IMR-90 (cell line): ENCODE measurements at regions not wholly inside any gene's neighbourhood (a gene's known extent, or its start where the extent isn't known, plus 50 kb on each side); places are given as distances from the start of the nearest gene placed in this dataset.

Experiments used
- ATAC-seq: fragments of 200-7000 bp; cut with Tn5 transposase; 2 replicates; pipeline ENCODE4 v1.9.1; 2020; ENCODE audit warnings: low read depth, mild to moderate bottlenecking, moderate library complexity
- BruUV-seq: library from RNA; stranded (reverse); fragments of 400-500 nt; replicated peaks from 2 replicates; lab custom pipeline; 2021; lab: Mats Ljungman, UMichigan
- CTCF ChIA-PET: fragments of 300-600 bp; formaldehyde crosslinking; extraction: SDS; loops from one replicate; lab custom pipeline; 2021; ENCODE audit warnings: antibody characterized with exemption; lab: Yijun Ruan, JAX
- POLR2A ChIA-PET: fragments of 300-600 bp; sonication (Branson Sonifier 250); formaldehyde crosslinking; loops from one replicate; lab custom pipeline; 2022; ENCODE audit warnings: antibody characterized with exemption; ENCODE audit not compliant: unreplicated experiment; lab: Charles Lee
- DNase-seq: peaks from one replicate; pipeline ENCODE4 v3.0.0; 2013
- H2AFZ ChIP-seq: replicated peaks from 2 replicates; pipeline ENCODE3; 2013; ENCODE audit warnings: low read length, mild to moderate bottlenecking; ENCODE audit not compliant: poor library complexity
- H2AK5ac ChIP-seq: 2 replicates; pipeline ENCODE4 v1.6.1; 2013; ENCODE audit warnings: low read depth, low read length, inconsistent platforms
- H2AK9ac ChIP-seq: replicated peaks from 2 replicates; pipeline ENCODE3; 2013; ENCODE audit warnings: mild to moderate bottlenecking, low read depth, low read length, moderate library complexity; ENCODE audit not compliant: poor library complexity
- H2BK120ac ChIP-seq: 2 replicates; pipeline ENCODE4 v1.6.1; 2013; ENCODE audit warnings: low read depth, low read length, inconsistent platforms
- H2BK15ac ChIP-seq: 3 replicates; pipeline ENCODE4 v1.6.1; 2013; ENCODE audit warnings: low read depth, low read length, inconsistent platforms
- H2BK20ac ChIP-seq: 2 replicates; pipeline ENCODE4 v1.6.1; 2013; ENCODE audit warnings: low read depth, mild to moderate bottlenecking, inconsistent platforms, low read length, moderate library complexity
- H2BK5ac ChIP-seq: 2 replicates; pipeline ENCODE4 v1.6.1; 2013; ENCODE audit warnings: mild to moderate bottlenecking, low read depth, low read length, inconsistent platforms; ENCODE audit not compliant: poor library complexity, severe bottlenecking
- H3K14ac ChIP-seq: replicated peaks from 2 replicates; pipeline ENCODE4 v1.6.1; 2013; ENCODE audit warnings: low read depth, low read length, inconsistent platforms
- H3K18ac ChIP-seq: 2 replicates; pipeline ENCODE4 v1.6.1; 2013; ENCODE audit warnings: low read depth, low read length, control low read depth
- H3K23ac ChIP-seq: 2 replicates; pipeline ENCODE4 v1.6.1; 2013; ENCODE audit warnings: low read depth, low read length, inconsistent platforms
- H3K27ac ChIP-seq: 2 replicates; pipeline ENCODE4 v1.5.1; 2013; ENCODE audit warnings: mild to moderate bottlenecking, control low read depth, low read length; ENCODE audit not compliant: insufficient read depth
- H3K27me3 ChIP-seq: 2 replicates; pipeline ENCODE4 v1.6.1; 2013; ENCODE audit warnings: low read length; ENCODE audit not compliant: control insufficient read depth, insufficient read depth
- H3K36me3 ChIP-seq: 2 replicates; pipeline ENCODE4 v1.6.1; 2013; ENCODE audit warnings: low read length, mixed read lengths; ENCODE audit not compliant: control insufficient read depth, insufficient read depth
- H3K4ac ChIP-seq: 2 replicates; pipeline ENCODE4 v1.6.1; 2013; ENCODE audit warnings: low read depth, low read length, inconsistent platforms
- H3K4me1 ChIP-seq: 2 replicates; pipeline ENCODE4 v1.6.1; 2013; ENCODE audit warnings: low read length, mixed read lengths; ENCODE audit not compliant: control insufficient read depth, insufficient read depth
- H3K4me2 ChIP-seq: 2 replicates; pipeline ENCODE4 v1.6.1; 2013; ENCODE audit warnings: low read depth, mild to moderate bottlenecking, control low read depth, low read length, moderate library complexity
- H3K4me3 ChIP-seq: 2 replicates; pipeline ENCODE4 v1.5.1; 2013; ENCODE audit warnings: low read depth, mild to moderate bottlenecking, control low read depth, low read length, moderate library complexity; ENCODE audit not compliant: insufficient read depth
- H3K56ac ChIP-seq: 2 replicates; pipeline ENCODE4 v1.6.1; 2013; ENCODE audit warnings: low read length, inconsistent platforms; ENCODE audit not compliant: insufficient read depth; ENCODE audit errors: extremely low read depth
- H3K79me1 ChIP-seq, 2 experiments: 2 replicates each; pipeline ENCODE4 v1.6.1; 2013; ENCODE audit warnings: low read length in 2 of 2, inconsistent platforms in 1 of 2, low read depth in 1 of 2
- H3K9ac ChIP-seq: 2 replicates; pipeline ENCODE4 v1.6.1; 2013; ENCODE audit warnings: low read depth, low read length, control low read depth
- H3K9me1 ChIP-seq: 2 replicates; pipeline ENCODE4 v1.6.1; 2013; ENCODE audit warnings: low read length, inconsistent platforms; ENCODE audit not compliant: insufficient read depth
- H3K9me3 ChIP-seq: 2 replicates; pipeline ENCODE4 v1.6.1; 2013; ENCODE audit warnings: low read length; ENCODE audit not compliant: control insufficient read depth, insufficient read depth
- H4K20me1 ChIP-seq: 2 replicates; pipeline ENCODE4 v1.6.1; 2013; ENCODE audit warnings: low read length, inconsistent platforms; ENCODE audit not compliant: insufficient read depth
- H4K5ac ChIP-seq: 2 replicates; pipeline ENCODE4 v1.6.1; 2013; ENCODE audit warnings: mild to moderate bottlenecking, low read depth, low read length, control low read depth
- H4K8ac ChIP-seq, 2 experiments: 2 replicates each; pipeline ENCODE4 v1.6.1; 2013; ENCODE audit warnings: low read depth in 2 of 2, low read length in 2 of 2, control low read depth in 1 of 2, inconsistent platforms in 1 of 2
- H4K91ac ChIP-seq: 2 replicates; pipeline ENCODE4 v1.6.1; 2013; ENCODE audit warnings: low read depth, low read length, inconsistent platforms; ENCODE audit not compliant: insufficient read depth
- CTCF ChIP-seq: conservative IDR thresholded peaks from 2 replicates; pipeline ENCODE4 v1.5.1; 2012; ENCODE audit warnings: mild to moderate bottlenecking, low read depth, low read length, improper control_type of control experiment
- WGBS, 2 experiments: methylation state at CpG; one replicate each; pipeline versions ENCODE4 v1.1.5 to v1.1.7; 2013; ENCODE audit warnings: missing lambda C conversion rate in 2 of 2; ENCODE audit not compliant: insufficient read length in 1 of 2; ENCODE audit errors: extremely low coverage in 2 of 2; 5-methylcytosine and 5-hydroxymethylcytosine counted together
- dilution Hi-C: fragments of 300-500 bp; cut with HindIII; formaldehyde crosslinking; loops from one replicate; pipeline ENCODE4 v1.14.3; 2018; ENCODE audit warnings: low sequenced_read_pairs; ENCODE audit not compliant: unreplicated experiment
- in situ Hi-C: fragments of 300-500 bp; cut with MboI; formaldehyde crosslinking; loops from 3 replicates; pipeline ENCODE4 v1.14.3; 2019; ENCODE audit warnings: low sequenced_read_pairs, inconsistent platforms, mixed read lengths
- intact Hi-C: fragments of 100-400 bp; cut with micrococcal nuclease; formaldehyde crosslinking; loops from 2 replicates; pipeline ENCODE4 v1.10.0; 2022

DNA sequence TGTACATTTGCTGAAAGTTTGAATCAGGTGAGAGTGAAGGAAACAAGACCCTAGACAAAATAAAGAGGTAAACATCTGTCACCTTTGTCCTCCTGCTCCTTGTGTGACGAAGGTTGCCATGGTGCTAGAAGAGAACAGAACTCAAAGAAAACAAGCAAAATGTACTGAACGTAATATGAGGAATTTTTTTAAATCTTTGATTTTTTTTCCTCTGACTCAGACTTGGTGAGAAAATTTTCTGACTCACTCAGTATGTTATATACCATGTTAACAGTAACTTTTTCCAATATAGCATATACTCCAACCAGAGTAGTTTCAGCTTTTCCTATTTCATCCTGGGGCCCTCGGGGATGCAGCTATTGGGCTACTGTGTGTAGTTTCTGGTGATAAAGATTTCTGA, 2114.6 kb upstream of the PIK3C3 start:
- H2BK5ac ChIP-seq, result no peak overlapping the region
- no peak overlapping the region for H3K23ac ChIP-seq
- no peaks in the 10 kb centered on the region for H3K79me1 ChIP-seq
- CTCF ChIA-PET, result interaction anchor here (2.0 kb wide), 1 partner anchor 8 kb away, joined by 9 read pairs; no protein-coding TSS in a partner anchor
- no peak overlapping the region for H3K4me2 ChIP-seq
- H4K20me1 ChIP-seq, result no peaks in the 10 kb centered on the region
- H4K5ac ChIP-seq, result no peak overlapping the region
- H3K4me1 ChIP-seq, result no peaks in the 10 kb centered on the region
- H3K9ac ChIP-seq, result no peak overlapping the region
- H4K91ac ChIP-seq, result no peak overlapping the region
- H3K27me3 ChIP-seq, result peaks cover 4% of the 10 kb centered on the region
- no CpG with 5 or more reads among the region's 3 CpGs for WGBS, 2 experiments
- ATAC-seq, result peak; percentile 10; the same call in 1 of the 2 replicates
- no peak overlapping the region for H2BK20ac ChIP-seq
- H3K27ac ChIP-seq, result no peak overlapping the region
- no peak overlapping the region for H3K14ac ChIP-seq
- H2BK15ac ChIP-seq, result no peak overlapping the region
- H3K18ac ChIP-seq, result no peak overlapping the region
- dilution Hi-C loops (no loop called here), intact Hi-C loops (loop anchor here (5.0 to 10.0 kb wide), 4 partner anchors 263 to 1554 kb away; no protein-coding TSS in a partner anchor), in situ Hi-C loops (no loop called here)
- H3K56ac ChIP-seq, result no peak overlapping the region
- H2AFZ ChIP-seq, result no peak overlapping the region
- H3K9me3 ChIP-seq, result no peaks in the 10 kb centered on the region; the same call in 1 of the 2 replicates
- BruUV-seq, result no TSS peak
- no peak for TF ChIP-seq CTCF
- no peak overlapping the region for H2BK120ac ChIP-seq
- no peaks in the 10 kb centered on the region for H3K36me3 ChIP-seq
- no peaks in the 10 kb centered on the region; the same call in 1 of the 2 replicates for H3K9me1 ChIP-seq
- no peak overlapping the region for H3K4ac ChIP-seq
- H2AK9ac ChIP-seq, result no peak overlapping the region
- H2AK5ac ChIP-seq, result no peak overlapping the region
- H3K4me3 ChIP-seq, result no peak overlapping the region
- POLR2A ChIA-PET, result no interaction called here
- DNase-seq, result peak; percentile 49
- H4K8ac ChIP-seq, result no peak overlapping the region
